OCI-LY3 (cell line): ENCODE measurements at regions not wholly inside any gene's neighbourhood (a gene's known extent, or its start where the extent isn't known, plus 50 kb on each side); places are given as distances from the start of the nearest gene placed in this dataset.

Experiments
- EZH2phosphoT487 ChIP-seq: fragments of 200-600 bp; shearing (Covaris generic); IDR thresholded peaks from 2 replicates; pipeline ENCODE4 v1.6.1; 2018; ENCODE audit warnings: antibody characterized with exemption, mixed run types, low read depth
- TF ChIP-seq, protein P1 (sequence below): fragments of 200-600, 300-600 bp; sonication (generic); IDR thresholded peaks from 2 replicates; pipeline ENCODE4 v1.5.1; 2014; ENCODE audit warnings: antibody characterized with exemption, low read length, low read depth

DNA sequence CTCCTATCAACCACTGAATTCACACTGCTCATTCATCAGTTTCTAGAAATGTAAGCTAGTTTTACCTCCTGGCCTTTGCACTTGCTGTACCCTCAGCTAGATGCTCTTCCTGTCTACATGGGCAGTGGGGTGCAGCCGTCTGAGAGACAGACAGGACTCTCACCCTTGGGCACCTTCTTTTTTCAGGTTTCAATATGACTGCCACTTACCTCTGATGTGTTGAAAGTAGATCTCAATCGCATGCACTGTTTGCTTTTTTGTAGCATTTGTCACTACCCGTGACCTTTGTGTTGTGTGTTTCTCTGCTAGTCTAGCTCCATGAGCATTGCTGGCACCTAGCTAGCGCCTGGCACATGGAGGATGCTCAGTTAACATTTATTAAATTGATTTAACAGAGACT lies 403.1 kb upstream of the TRPC7 start:
- TF ChIP-seq, protein P1, sequence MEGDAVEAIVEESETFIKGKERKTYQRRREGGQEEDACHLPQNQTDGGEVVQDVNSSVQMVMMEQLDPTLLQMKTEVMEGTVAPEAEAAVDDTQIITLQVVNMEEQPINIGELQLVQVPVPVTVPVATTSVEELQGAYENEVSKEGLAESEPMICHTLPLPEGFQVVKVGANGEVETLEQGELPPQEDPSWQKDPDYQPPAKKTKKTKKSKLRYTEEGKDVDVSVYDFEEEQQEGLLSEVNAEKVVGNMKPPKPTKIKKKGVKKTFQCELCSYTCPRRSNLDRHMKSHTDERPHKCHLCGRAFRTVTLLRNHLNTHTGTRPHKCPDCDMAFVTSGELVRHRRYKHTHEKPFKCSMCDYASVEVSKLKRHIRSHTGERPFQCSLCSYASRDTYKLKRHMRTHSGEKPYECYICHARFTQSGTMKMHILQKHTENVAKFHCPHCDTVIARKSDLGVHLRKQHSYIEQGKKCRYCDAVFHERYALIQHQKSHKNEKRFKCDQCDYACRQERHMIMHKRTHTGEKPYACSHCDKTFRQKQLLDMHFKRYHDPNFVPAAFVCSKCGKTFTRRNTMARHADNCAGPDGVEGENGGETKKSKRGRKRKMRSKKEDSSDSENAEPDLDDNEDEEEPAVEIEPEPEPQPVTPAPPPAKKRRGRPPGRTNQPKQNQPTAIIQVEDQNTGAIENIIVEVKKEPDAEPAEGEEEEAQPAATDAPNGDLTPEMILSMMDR = no peak
- TF ChIP-seq EZH2phosphoT487 = no peak
